GM18870 (cell line): ENCODE measurements at regions not wholly inside any gene's neighbourhood (a gene's known extent, or its start where the extent isn't known, plus 50 kb on each side); places are given as distances from the start of the nearest gene placed in this dataset.

Source experiments
- ATAC-seq: cut with Tn5 transposase; IDR thresholded peaks from one replicate; pipeline ENCODE4 v1.9.1; 2021; ENCODE audit warnings: moderate library complexity; ENCODE audit not compliant: unreplicated experiment

- ATAC-seq: no peak
These were observed 415.3 kb upstream of the SEMA3D start for GRCh38 chr7:85602196-85602595.

GRCh38 chr7:85600395-85600794, 413.5 kb upstream of the SEMA3D start:
- no peak for ATAC-seq

GRCh38 chr7:85596827-85597226, 410.0 kb upstream of the SEMA3D start:
- no peak for ATAC-seq

GRCh38 chr7:85595750-85596178, 408.9 kb upstream of the SEMA3D start:
- ATAC-seq: no peak

GRCh38 chr7:85593355-85593754, 406.5 kb upstream of the SEMA3D start:
- ATAC-seq: no peak

- no peak for ATAC-seq
These were observed 400.9 kb upstream of the SEMA3D start for GRCh38 chr7:85587785-85588184.

GRCh38 chr7:85586091-85586490, 399.2 kb upstream of the SEMA3D start:
- no peak for ATAC-seq

- ATAC-seq: no peak
These were observed 396.5 kb upstream of the SEMA3D start for GRCh38 chr7:85583131-85583953.

- no peak for ATAC-seq
These were observed 387.0 kb upstream of the SEMA3D start for GRCh38 chr7:85573844-85574243.

- ATAC-seq: no peak
These were observed 386.5 kb upstream of the SEMA3D start for GRCh38 chr7:85573346-85573745.

- no peak for ATAC-seq
These were observed 384.0 kb upstream of the SEMA3D start for GRCh38 chr7:85570898-85571297.

GRCh38 chr7:85567983-85568382, 381.1 kb upstream of the SEMA3D start:
- peak; percentile 79 for ATAC-seq

- ATAC-seq: no peak
These were observed 379.4 kb upstream of the SEMA3D start for GRCh38 chr7:85566095-85566794.

GRCh38 chr7:85565276-85565675, 378.4 kb upstream of the SEMA3D start:
- ATAC-seq: no peak

- no peak for ATAC-seq
These were observed 378.0 kb upstream of the SEMA3D start for GRCh38 chr7:85564861-85565260.

GRCh38 chr7:85561706-85562105, 374.9 kb upstream of the SEMA3D start:
- no peak for ATAC-seq

GRCh38 chr7:85554236-85555178, 367.7 kb upstream of the SEMA3D start:
- peak; percentile 74 for ATAC-seq

- no peak for ATAC-seq
These were observed 349.3 kb upstream of the SEMA3D start for GRCh38 chr7:85535974-85536729.

- ATAC-seq: no peak
These were observed 343.0 kb upstream of the SEMA3D start for GRCh38 chr7:85529831-85530230.

- no peak for ATAC-seq
These were observed 342.3 kb upstream of the SEMA3D start for GRCh38 chr7:85529201-85529600.
